HG03139 (cell line): ENCODE measurements at regions not wholly inside any gene's neighbourhood (a gene's known extent, or its start where the extent isn't known, plus 50 kb on each side); places are given as distances from the start of the nearest gene placed in this dataset.

Source experiments
- ATAC-seq: cut with Tn5 transposase; IDR thresholded peaks from one replicate; pipeline ENCODE4 v1.9.1; 2021; ENCODE audit not compliant: unreplicated experiment

DNA sequence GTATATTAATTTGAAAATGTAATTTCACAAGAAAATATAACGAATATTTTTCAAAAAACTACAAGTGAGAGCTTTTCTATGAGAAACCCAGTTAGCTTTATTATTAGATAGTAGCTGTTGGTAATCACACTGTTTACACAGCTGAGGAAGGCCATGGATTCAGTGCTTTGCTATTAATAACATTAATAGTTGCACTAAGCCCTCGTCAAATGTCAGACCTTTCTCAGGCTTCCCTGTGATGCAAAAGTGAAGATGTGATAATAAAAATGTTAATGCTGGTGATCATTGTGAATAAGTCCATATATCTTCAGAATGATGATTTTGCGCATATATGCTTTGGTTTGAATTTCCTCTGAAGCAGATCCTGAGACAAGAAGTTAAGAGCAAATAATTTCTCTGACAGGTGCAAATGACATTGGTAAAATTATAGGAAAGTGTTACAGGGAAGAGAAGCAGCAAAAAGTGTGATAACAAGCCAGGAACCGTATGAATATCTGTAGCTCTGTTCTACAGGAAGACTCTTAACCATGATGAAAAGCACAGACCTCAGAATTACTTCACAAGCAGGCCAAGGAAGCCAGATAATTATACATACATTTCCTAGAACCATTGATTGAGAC, 56.5 kb upstream of the CNTN6 start:
- ATAC-seq: no peak

DNA sequence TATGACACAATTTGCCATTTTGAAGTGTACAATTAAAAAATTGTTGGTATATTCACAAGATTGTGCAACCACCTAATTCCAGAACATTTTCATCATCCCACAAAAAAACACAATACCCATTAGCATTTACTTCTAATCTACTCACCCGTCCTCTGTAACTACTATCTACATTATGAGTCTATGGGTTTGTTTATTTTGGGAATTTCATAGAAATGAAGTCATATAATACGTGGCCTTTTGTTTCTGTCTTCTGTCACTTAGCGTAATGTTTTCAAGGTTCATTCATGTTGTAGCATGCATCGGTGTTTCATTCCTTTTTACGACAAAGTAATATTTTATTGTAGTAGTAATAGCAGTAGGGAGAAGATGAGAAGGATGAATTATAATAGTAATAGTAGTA, 55.2 kb upstream of the CNTN6 start:
- ATAC-seq: no peak
